ENCODE measurements at regions not wholly inside any gene's neighbourhood (a gene's known extent, or its start where the extent isn't known, plus 50 kb on each side); places are given as distances from the start of the nearest gene placed in this dataset.
A peak's percentile ranks its signal among the peaks of the same experiment; 100 is the strongest.

DNA sequence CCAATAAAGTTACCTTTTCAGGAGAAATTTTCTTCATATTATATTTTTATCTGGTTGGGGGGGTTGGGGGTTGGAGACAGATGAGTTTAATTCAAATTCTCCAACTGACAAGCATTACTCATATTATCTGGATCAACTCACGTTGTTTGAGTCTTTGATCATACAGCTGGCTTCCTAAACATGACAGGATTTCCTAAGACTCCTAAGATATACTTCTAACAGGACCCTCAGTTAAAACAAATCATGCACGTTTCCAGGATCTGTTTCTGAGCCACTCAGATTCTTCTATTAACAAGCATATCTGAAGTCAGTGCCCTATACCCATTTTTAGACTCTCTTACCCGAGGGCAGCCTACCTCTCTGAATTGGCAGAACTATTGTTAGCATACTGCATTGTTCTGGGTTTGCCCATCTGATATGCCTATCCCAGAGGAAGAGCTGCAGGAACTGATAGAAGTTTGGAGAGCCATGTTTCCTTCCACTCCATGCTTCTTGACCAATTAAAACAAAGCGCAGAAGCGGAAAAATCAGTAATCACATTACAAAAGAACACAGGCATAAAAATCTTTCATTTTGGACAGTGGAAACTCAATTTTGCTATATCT is 653.9 kb downstream of the LTN1 start:
- no peak overlapping the region for H2AFZ ChIP-seq (ENCODE audit: control insufficient read depth, low read length)
- no peak for TF ChIP-seq EZH2 (IDR thresholded peaks at IDR 0.05; ENCODE audit: low read length)
- TF ChIP-seq, protein P1, sequence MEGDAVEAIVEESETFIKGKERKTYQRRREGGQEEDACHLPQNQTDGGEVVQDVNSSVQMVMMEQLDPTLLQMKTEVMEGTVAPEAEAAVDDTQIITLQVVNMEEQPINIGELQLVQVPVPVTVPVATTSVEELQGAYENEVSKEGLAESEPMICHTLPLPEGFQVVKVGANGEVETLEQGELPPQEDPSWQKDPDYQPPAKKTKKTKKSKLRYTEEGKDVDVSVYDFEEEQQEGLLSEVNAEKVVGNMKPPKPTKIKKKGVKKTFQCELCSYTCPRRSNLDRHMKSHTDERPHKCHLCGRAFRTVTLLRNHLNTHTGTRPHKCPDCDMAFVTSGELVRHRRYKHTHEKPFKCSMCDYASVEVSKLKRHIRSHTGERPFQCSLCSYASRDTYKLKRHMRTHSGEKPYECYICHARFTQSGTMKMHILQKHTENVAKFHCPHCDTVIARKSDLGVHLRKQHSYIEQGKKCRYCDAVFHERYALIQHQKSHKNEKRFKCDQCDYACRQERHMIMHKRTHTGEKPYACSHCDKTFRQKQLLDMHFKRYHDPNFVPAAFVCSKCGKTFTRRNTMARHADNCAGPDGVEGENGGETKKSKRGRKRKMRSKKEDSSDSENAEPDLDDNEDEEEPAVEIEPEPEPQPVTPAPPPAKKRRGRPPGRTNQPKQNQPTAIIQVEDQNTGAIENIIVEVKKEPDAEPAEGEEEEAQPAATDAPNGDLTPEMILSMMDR (optimal IDR thresholded peaks at IDR 0.05 in 1 of 3, IDR thresholded peaks at IDR 0.05 in 1 of 3, conservative IDR thresholded peaks at IDR 0.05 in 1 of 3; ENCODE audit: extremely low read depth in 1 of 3, insufficient read depth in 2 of 3, low read length in 3 of 3): no peak
- dilution Hi-C loops (cut with MboI; ENCODE audit: extremely low pct_ligation_motif_present, low sequenced_read_pairs): no loop called here
- no peaks in the 10 kb centered on the region for H3K9me3 ChIP-seq (ENCODE audit: control insufficient read depth, low read depth, low read length)
- H3K4me2 ChIP-seq (ENCODE audit: control insufficient read depth, extremely low read depth, insufficient read depth, low read depth, low read length): no peak overlapping the region
- H3K27ac ChIP-seq (ENCODE audit: control insufficient read depth, insufficient read depth, low read length): no peak overlapping the region
- no peak overlapping the region for H3K9ac ChIP-seq (ENCODE audit: control insufficient read depth, extremely low read depth, insufficient read depth, low read length)
- H4K20me1 ChIP-seq (ENCODE audit: control insufficient read depth, extremely low read depth, insufficient read depth, low read length): no peaks in the 10 kb centered on the region
- H3K36me3 ChIP-seq (ENCODE audit: control insufficient read depth in 2 of 2, extremely low read depth in 1 of 2, insufficient read depth in 2 of 2, low read length in 2 of 2): no peaks in the 10 kb centered on the region
- H3K27me3 ChIP-seq (ENCODE audit: control insufficient read depth, extremely low read depth, insufficient read depth, low read length): no peaks in the 10 kb centered on the region
- DNase-seq (ENCODE audit: low read depth, low spot score): no peak
- no peak overlapping the region for H3K4me3 ChIP-seq (ENCODE audit: control insufficient read depth in 2 of 3, extremely low read depth in 1 of 3, insufficient read depth in 2 of 3, low read depth in 1 of 3, low read length in 3 of 3)
- no peaks in the 10 kb centered on the region for H3K9me1 ChIP-seq (ENCODE audit: control insufficient read depth, extremely low read depth, insufficient read depth, low read length)
- no peak for FAIRE-seq
- no peaks in the 10 kb centered on the region for H3K79me2 ChIP-seq (ENCODE audit: control insufficient read depth, insufficient read depth, low read length)
- H3K4me1 ChIP-seq (ENCODE audit: control insufficient read depth, extremely low read depth, insufficient read depth, low read length): no peaks in the 10 kb centered on the region

DNA sequence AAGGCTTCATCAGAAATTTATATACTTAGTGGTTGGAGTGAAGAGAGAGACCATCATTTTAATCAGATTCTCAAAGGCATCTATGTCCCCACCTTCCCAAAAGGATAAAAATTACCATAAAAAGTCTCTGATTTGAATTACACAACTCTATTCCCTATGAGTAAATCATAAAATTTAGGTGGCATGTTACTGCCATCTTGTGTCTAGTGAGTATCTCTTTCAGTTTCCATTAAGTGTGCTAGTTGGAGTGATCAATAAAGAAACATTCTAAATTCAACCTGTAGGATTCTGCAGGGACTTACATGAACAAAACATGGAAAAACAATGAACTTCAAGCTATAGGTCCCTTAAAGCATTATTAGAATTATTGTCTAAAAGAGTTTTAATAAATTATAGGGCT is 655.4 kb downstream of the LTN1 start:
- Histone ChIP-seq H3K9ac (ENCODE audit: control insufficient read depth, extremely low read depth, insufficient read depth, low read length) (no peak overlapping the region), H3K4me3 (ENCODE audit: control insufficient read depth in 2 of 3, extremely low read depth in 1 of 3, insufficient read depth in 2 of 3, low read depth in 1 of 3, low read length in 3 of 3) (no peak overlapping the region), H3K4me1 (ENCODE audit: control insufficient read depth, extremely low read depth, insufficient read depth, low read length) (no peaks in the 10 kb centered on the region), H3K36me3 (ENCODE audit: control insufficient read depth in 2 of 2, extremely low read depth in 1 of 2, insufficient read depth in 2 of 2, low read length in 2 of 2) (no peaks in the 10 kb centered on the region), H3K27ac (ENCODE audit: control insufficient read depth, insufficient read depth, low read length) (no peak overlapping the region), H3K9me3 (ENCODE audit: control insufficient read depth, low read depth, low read length) (no peaks in the 10 kb centered on the region), H2AFZ (ENCODE audit: control insufficient read depth, low read length) (no peak overlapping the region), H3K27me3 (ENCODE audit: control insufficient read depth, extremely low read depth, insufficient read depth, low read length) (no peaks in the 10 kb centered on the region), H3K4me2 (ENCODE audit: control insufficient read depth, extremely low read depth, insufficient read depth, low read depth, low read length) (no peak overlapping the region), H3K79me2 (ENCODE audit: control insufficient read depth, insufficient read depth, low read length) (no peaks in the 10 kb centered on the region), H4K20me1 (ENCODE audit: control insufficient read depth, extremely low read depth, insufficient read depth, low read length) (no peaks in the 10 kb centered on the region), H3K9me1 (ENCODE audit: control insufficient read depth, extremely low read depth, insufficient read depth, low read length) (no peaks in the 10 kb centered on the region)
- FAIRE-seq (no peak), DNase-seq (ENCODE audit: low read depth, low spot score) (no peak)
- no peak for TF ChIP-seq EZH2 (IDR thresholded peaks at IDR 0.05; ENCODE audit: low read length)
- TF ChIP-seq, protein P1 (optimal IDR thresholded peaks at IDR 0.05 in 1 of 3, IDR thresholded peaks at IDR 0.05 in 1 of 3, conservative IDR thresholded peaks at IDR 0.05 in 1 of 3; ENCODE audit: extremely low read depth in 1 of 3, insufficient read depth in 2 of 3, low read length in 3 of 3): peak in 2 of 3 experiments; percentile 24 to 32
- dilution Hi-C loops (cut with MboI; ENCODE audit: extremely low pct_ligation_motif_present, low sequenced_read_pairs): no loop called here
